SKM-1 treated with dmso at 0.1 percent for 144 hours (cell line): ENCODE measurements at regions not wholly inside any gene's neighbourhood (a gene's known extent, or its start where the extent isn't known, plus 50 kb on each side); places are given as distances from the start of the nearest gene placed in this dataset.

Experiments
- DNase-seq: peaks from one replicate; lab custom pipeline; 2025; ENCODE audit not compliant: unreplicated experiment; lab: John Stamatoyannopoulos, UW

DNA sequence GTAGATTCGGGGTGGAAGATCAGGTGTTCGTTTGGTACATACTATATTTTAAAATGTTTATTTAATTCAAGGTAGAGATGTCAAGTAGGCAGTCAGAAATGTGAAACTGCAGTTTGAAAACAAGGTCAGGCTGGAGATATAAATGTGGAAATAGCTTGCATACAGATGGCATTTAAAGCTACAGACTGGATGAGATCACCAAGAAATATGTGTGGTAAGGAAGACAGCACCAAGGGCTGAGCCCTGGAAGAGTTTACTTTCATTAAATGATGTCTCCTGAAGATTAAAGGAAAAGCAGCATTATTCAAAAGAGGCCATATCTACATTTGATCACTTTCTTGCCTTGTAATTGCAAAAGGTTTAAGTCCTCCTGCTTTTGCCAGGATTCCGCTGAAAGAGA lies 271.3 kb downstream of the PTBP2 start:
- no peak for DNase-seq

GRCh38 chr1:96995351-96995750 lies 273.8 kb downstream of the PTBP2 start:
- no peak for DNase-seq

- no peak for DNase-seq
Observed at GRCh38 chr1:96996001-96996400, 274.4 kb downstream of the PTBP2 start.

GRCh38 chr1:96997717-96998116 lies 276.1 kb downstream of the PTBP2 start:
- DNase-seq: no peak

GRCh38 chr1:96998466-96998865 lies 276.9 kb downstream of the PTBP2 start:
- DNase-seq: no peak

DNA sequence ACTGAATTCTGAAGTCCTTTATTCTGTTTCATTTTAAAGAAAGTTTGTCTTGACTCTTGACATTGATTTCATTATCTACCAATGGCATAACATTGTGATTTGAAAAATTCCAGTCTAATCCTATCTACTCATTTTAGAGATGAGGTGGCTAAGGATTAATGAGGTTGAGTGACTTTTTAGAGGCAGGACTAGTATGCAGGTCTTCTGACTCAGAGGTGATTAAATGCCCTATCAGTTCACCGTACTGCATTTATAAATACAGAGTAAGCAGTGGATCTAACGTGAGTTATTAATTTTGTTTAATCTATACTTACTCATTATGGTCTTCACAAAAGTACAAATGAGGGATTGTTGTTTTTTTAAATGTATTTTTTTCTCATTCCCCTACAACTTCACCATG lies 277.6 kb downstream of the PTBP2 start:
- DNase-seq: no peak

DNA sequence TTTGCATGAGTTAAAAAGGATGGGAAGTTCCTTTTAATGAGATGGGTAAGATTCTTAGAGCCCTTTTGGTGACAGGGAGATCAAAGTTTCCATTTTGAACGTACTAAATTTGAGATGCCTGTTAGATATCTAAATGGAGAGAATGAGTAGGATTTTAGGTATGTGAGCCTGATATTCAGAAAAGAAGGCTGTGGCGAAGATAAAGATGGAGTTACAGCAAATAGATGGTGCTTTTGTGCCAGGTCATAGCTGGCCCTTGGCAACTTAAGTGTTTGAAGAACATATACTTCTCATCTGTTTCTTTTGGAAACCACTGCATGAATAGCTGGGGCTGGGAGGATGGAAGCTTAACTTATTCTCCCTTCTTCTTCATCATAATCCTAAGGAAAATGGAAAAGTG lies 282.5 kb downstream of the PTBP2 start:
- DNase-seq: no peak

DNA sequence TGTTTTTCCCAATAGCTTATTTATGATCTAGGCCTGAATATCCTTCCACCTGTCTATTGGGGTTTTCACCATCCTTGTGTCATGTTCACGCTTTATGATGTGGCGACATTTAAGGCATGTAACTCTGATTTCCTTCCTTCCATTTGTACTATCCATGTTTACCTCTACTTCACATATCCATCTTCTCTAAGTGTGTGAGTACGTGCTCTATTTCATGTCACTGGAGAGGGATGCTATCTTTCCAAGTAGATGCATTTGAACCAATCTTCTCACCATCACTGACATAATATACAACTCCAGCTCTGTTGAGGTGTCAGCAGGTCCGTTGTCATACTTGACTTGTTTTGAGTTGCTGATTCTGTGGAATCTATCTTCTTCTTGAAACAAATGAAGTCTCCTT lies 283.2 kb downstream of the PTBP2 start:
- no peak for DNase-seq

GRCh38 chr1:97006044-97006661 lies 284.6 kb downstream of the PTBP2 start:
- no peak for DNase-seq

GRCh38 chr1:97007840-97008604 lies 286.4 kb downstream of the PTBP2 start:
- DNase-seq: no peak

DNA sequence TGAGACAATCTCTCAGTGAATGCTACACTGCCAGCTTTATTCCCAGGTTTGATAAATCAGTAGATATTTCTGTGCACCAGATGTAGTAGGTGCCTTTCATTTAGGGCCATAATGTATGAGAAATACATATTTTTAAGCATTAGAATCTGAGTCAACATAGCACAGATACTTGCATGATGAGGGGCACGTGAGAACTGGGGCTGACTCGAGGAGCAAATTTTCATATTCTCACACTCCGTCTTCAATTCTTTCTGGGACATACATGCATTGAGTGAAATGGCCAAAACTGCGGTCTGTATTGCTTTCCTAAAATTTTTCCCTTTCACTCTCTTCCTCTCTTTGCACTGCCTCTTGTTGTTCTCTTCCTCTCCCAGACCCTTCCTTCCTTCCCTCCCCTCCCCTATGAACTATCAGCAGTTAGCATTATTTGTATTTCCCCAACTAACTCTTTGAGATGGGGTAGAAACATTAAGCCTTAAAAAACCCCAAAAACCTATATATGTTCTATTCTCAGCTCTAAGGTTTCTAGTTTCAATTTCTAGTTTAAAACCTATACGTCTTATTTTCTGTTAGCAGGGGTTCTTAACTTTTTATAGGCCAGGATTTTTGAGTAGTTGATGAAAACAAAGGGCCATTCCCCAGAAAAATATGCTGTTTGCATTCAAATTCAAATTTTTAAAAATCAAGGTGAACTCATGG lies 289.1 kb downstream of the PTBP2 start:
- DNase-seq: no peak

GRCh38 chr1:97013136-97013535 lies 291.6 kb downstream of the PTBP2 start:
- DNase-seq: no peak

DNA sequence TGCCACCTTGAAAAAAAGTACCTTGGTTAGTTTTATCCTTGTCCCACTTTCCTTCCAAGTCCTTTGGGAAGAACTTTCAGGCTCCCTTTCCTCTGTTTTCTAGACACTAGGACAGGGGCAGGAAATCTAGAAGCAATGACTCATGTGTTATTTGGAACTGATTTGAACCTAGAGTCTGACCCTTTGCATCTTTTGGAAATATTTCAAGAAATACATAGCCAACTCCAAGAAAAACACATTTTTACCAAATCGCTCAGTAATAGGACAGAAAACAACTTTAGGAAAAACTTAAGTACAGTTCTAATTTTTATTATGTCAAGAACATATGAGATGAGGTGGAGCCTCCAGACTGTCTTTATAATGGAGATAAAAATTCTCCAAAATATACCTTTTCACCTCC lies 292.4 kb downstream of the PTBP2 start:
- DNase-seq: no peak

- DNase-seq: no peak
Observed at GRCh38 chr1:97014426-97014825, 292.8 kb downstream of the PTBP2 start.

DNA sequence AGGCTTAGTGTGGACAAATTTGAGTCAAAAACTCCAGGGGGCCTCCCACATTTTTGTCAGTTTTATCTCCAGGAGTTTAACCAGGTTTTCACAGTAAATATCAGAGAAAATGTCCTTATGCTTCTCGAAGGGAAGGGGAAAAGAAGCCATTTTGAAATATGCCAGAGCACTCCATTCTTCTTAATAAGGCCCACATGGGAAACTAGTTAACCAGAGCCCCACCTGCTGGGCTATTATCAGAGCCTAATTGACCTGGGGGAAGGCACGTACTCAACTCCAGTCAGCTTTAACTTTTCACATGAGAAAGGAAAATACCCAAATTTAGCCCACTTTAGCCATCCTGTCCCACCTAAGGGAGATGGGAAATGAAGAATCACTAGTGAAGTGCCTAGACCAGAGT lies 296.3 kb downstream of the PTBP2 start:
- no peak for DNase-seq
